ENCODE measurements at regions not wholly inside any gene's neighbourhood (a gene's known extent, or its start where the extent isn't known, plus 50 kb on each side); places are given as distances from the start of the nearest gene placed in this dataset.
"Not testable (repeated sequence)": the region's sequence is repeated elsewhere in the genome, so short reads cannot be mapped to it uniquely, and the experiment has no call there.

GRCh38 chr18:30175061-30175574 lies 867.4 kb downstream of the DSC3 start:
- ATAC-seq (no peak), DNase-seq (no peak)
- intact Hi-C loops (cut with DNase I, micrococcal nuclease): no loop called here

GRCh38 chr18:30163573-30163972 lies 879.0 kb downstream of the DSC3 start:
- no peak for DNase-seq
- intact Hi-C loops (cut with DNase I, micrococcal nuclease): no loop called here
- no peak for ATAC-seq

GRCh38 chr18:30160124-30160523 lies 882.4 kb downstream of the DSC3 start:
- ATAC-seq: no peak
- DNase-seq: no peak
- intact Hi-C loops (cut with DNase I, micrococcal nuclease): no loop called here

- ATAC-seq (no peak), DNase-seq (no peak)
- intact Hi-C loops (cut with DNase I, micrococcal nuclease): no loop called here
These were observed 891.8 kb downstream of the DSC3 start for GRCh38 chr18:30150586-30151250.

GRCh38 chr18:30149585-30149984 lies 893.0 kb downstream of the DSC3 start:
- intact Hi-C loops (cut with DNase I, micrococcal nuclease): no loop called here
- no peak for DNase-seq
- ATAC-seq: no peak

- ATAC-seq (no peak), DNase-seq (no peak)
- intact Hi-C loops (cut with DNase I, micrococcal nuclease): no loop called here
These were observed 899.7 kb downstream of the DSC3 start for GRCh38 chr18:30142870-30143269.

- intact Hi-C loops (cut with DNase I, micrococcal nuclease): no loop called here
- DNase-seq (no peak), ATAC-seq (no peak)
These were observed 900.3 kb downstream of the DSC3 start for GRCh38 chr18:30142248-30142647.

- intact Hi-C loops (cut with DNase I, micrococcal nuclease); DNase-seq; ATAC-seq: not testable (repeated sequence)
These were observed 901.0 kb downstream of the DSC3 start for GRCh38 chr18:30141506-30141905.

GRCh38 chr18:30139631-30140287 lies 902.8 kb downstream of the DSC3 start:
- ATAC-seq (no peak), DNase-seq (no peak)
- intact Hi-C loops (cut with DNase I, micrococcal nuclease): no loop called here

- ATAC-seq: no peak
- intact Hi-C loops (cut with DNase I, micrococcal nuclease): no loop called here
- no peak for DNase-seq
These were observed 906.6 kb downstream of the DSC3 start for GRCh38 chr18:30135938-30136337.

GRCh38 chr18:30134020-30134419 lies 908.5 kb downstream of the DSC3 start:
- intact Hi-C loops (cut with DNase I, micrococcal nuclease): no loop called here
- ATAC-seq: no peak
- DNase-seq: no peak

GRCh38 chr18:30132959-30133358 lies 909.6 kb downstream of the DSC3 start:
- intact Hi-C loops (cut with DNase I, micrococcal nuclease): no loop called here
- DNase-seq (no peak), ATAC-seq (no peak)

- ATAC-seq (no peak), DNase-seq (no peak)
- intact Hi-C loops (cut with DNase I, micrococcal nuclease): no loop called here
These were observed 921.1 kb downstream of the DSC3 start for GRCh38 chr18:30121397-30121796.

- ATAC-seq (no peak), DNase-seq (no peak)
- intact Hi-C loops (cut with DNase I, micrococcal nuclease): no loop called here
These were observed 929.1 kb downstream of the DSC3 start for GRCh38 chr18:30113454-30113853.

GRCh38 chr18:30106356-30106755 lies 936.2 kb downstream of the DSC3 start:
- DNase-seq (no peak), ATAC-seq (no peak)
- intact Hi-C loops (cut with DNase I, micrococcal nuclease): no loop called here

- ATAC-seq: no peak
- intact Hi-C loops (cut with DNase I, micrococcal nuclease): no loop called here
These were observed 938.7 kb downstream of the DSC3 start for GRCh38 chr18:30103881-30104280.

GRCh38 chr18:30096796-30097195 lies 945.7 kb downstream of the DSC3 start:
- ATAC-seq (no peak), DNase-seq (no peak)
- intact Hi-C loops (cut with DNase I, micrococcal nuclease): no loop called here

More at GRCh38 chr18:30103881-30104280, 938.7 kb downstream of the DSC3 start:
- no peak for DNase-seq

GRCh38 chr18:30094556-30094955 lies 948.0 kb downstream of the DSC3 start:
- intact Hi-C loops (cut with DNase I, micrococcal nuclease): no loop called here
- ATAC-seq (no peak), DNase-seq (no peak)

- intact Hi-C loops (cut with DNase I, micrococcal nuclease): no loop called here
- ATAC-seq (no peak), DNase-seq (no peak)
These were observed 949.2 kb downstream of the DSC3 start for GRCh38 chr18:30093376-30093775.

- DNase-seq (no peak), ATAC-seq (no peak)
- intact Hi-C loops (cut with DNase I, micrococcal nuclease): no loop called here
These were observed 954.1 kb downstream of the DSC3 start for GRCh38 chr18:30088238-30089015.

Data from left colon (tissue), 2 donors.